Fibroblast of lung (primary cell): ENCODE measurements at regions not wholly inside any gene's neighbourhood (a gene's known extent, or its start where the extent isn't known, plus 50 kb on each side); places are given as distances from the start of the nearest gene placed in this dataset.

Experiments used
- CTCF ChIP-seq, 2 donors: IDR thresholded peaks in 1 of 2; conservative IDR thresholded peaks in 1 of 2; 1 replicate in 1 of 2; 2 replicates in 1 of 2; pipeline ENCODE4 v1.5.1; 2011 to 2012; ENCODE audit warnings: low read length in 2 of 2, control low read depth in 1 of 2, inconsistent platforms in 1 of 2, low read depth in 1 of 2, mild to moderate bottlenecking in 1 of 2
- EZH2 ChIP-seq: IDR thresholded peaks from 2 replicates; pipeline ENCODE4 v1.5.1; 2012; ENCODE audit warnings: low read length, control low read depth, mild to moderate bottlenecking; ENCODE audit errors: missing control alignments

- TF ChIP-seq CTCF (conservative IDR thresholded peaks at IDR 0.05 in 1 of 2, IDR thresholded peaks at IDR 0.05 in 1 of 2; ENCODE audit: low read depth in 1 of 2, low read length in 2 of 2) (no peak), EZH2 (no peak)
These were observed 77.5 kb upstream of the DIO3 start for GRCh38 chr14:101483829-101484228.
